Naive thymus-derived CD4-positive, alpha-beta T cell (primary cell): ENCODE measurements at regions not wholly inside any gene's neighbourhood (a gene's known extent, or its start where the extent isn't known, plus 50 kb on each side); places are given as distances from the start of the nearest gene placed in this dataset.
"Not testable (repeated sequence)": the region's sequence is repeated elsewhere in the genome, so short reads cannot be mapped to it uniquely, and the experiment has no call there.

Source experiments
- ATAC-seq: fragments of 150-1000 bp; cut with Tn5 transposase; 2 replicates; pipeline ENCODE4 v1.10.0; 2021; ENCODE audit warnings: mild to moderate bottlenecking, moderate library complexity
- CTCF ChIA-PET: fragments of 350-600 bp; sonication (Branson Sonifier 250); formaldehyde crosslinking; loops from one replicate; lab custom pipeline; 2021; ENCODE audit warnings: antibody characterized with exemption; lab: Charles Lee
- POLR2A ChIA-PET: fragments of 350-600 bp; sonication (Branson Sonifier 250); formaldehyde crosslinking; loops from one replicate; lab custom pipeline; 2021; ENCODE audit warnings: antibody characterized with exemption, inconsistent platforms; lab: Charles Lee
- DNase-seq, 9 donors: peaks; one replicate each; pipeline versions ENCODE4 v3.0.0 to v3.0.0-alpha.2; 2020 to 2022; ENCODE audit warnings: mixed read lengths in 1 of 9
- H3K27ac ChIP-seq: one replicate; pipeline ENCODE4 v1.7.0; 2013; ENCODE audit warnings: mild to moderate bottlenecking, low read depth, low read length, moderate library complexity
- H3K27me3 ChIP-seq, 2 donors: one replicate each; pipeline ENCODE4 v1.7.0; 2013; ENCODE audit warnings: low read length in 2 of 2, mild to moderate bottlenecking in 2 of 2, moderate library complexity in 2 of 2; ENCODE audit not compliant: control insufficient read depth in 2 of 2, insufficient read depth in 2 of 2
- H3K36me3 ChIP-seq, 3 experiments: 1 replicate in 2 of 3; 2 replicates in 1 of 3; pipeline ENCODE4 v1.7.0; 2013; ENCODE audit warnings: low read length in 3 of 3, mild to moderate bottlenecking in 3 of 3, moderate library complexity in 1 of 3; ENCODE audit not compliant: insufficient read depth in 3 of 3, control insufficient read depth in 2 of 3
- H3K4me1 ChIP-seq, 2 donors: one replicate each; pipeline ENCODE4 v1.7.0; 2013; ENCODE audit warnings: low read length in 2 of 2, mild to moderate bottlenecking in 2 of 2, moderate library complexity in 1 of 2; ENCODE audit not compliant: control insufficient read depth in 2 of 2, insufficient read depth in 2 of 2
- H3K4me3 ChIP-seq: 2 replicates; pipeline ENCODE4 v1.7.0; 2013; ENCODE audit warnings: mild to moderate bottlenecking, low read length
- H3K9me3 ChIP-seq, 3 experiments: 1 replicate in 2 of 3; 2 replicates in 1 of 3; pipeline ENCODE4 v1.7.0; 2013; ENCODE audit warnings: low read length in 3 of 3; ENCODE audit not compliant: control insufficient read depth in 2 of 3
- H3K27ac Mint-ChIP-seq, 9 donors: one replicate each; pipeline ENCODE4 v1.8.0; 2020 to 2022; ENCODE audit warnings: mixed read lengths in 9 of 9, mild to moderate bottlenecking in 8 of 9, moderate library complexity in 5 of 9, inconsistent platforms in 2 of 9
- H3K27me3 Mint-ChIP-seq, 5 donors: one replicate each; pipeline ENCODE4 v1.8.0; 2021 to 2022; ENCODE audit warnings: mixed read lengths in 5 of 5, mild to moderate bottlenecking in 1 of 5
- H3K36me3 Mint-ChIP-seq, 5 donors: one replicate each; pipeline ENCODE4 v1.8.0; 2020 to 2022; ENCODE audit warnings: mixed read lengths in 5 of 5, mild to moderate bottlenecking in 3 of 5, inconsistent platforms in 1 of 5
- H3K4me1 Mint-ChIP-seq, 7 donors: one replicate each; pipeline ENCODE4 v1.8.0; 2020 to 2022; ENCODE audit warnings: mixed read lengths in 7 of 7, mild to moderate bottlenecking in 3 of 7, inconsistent platforms in 1 of 7
- H3K4me3 Mint-ChIP-seq, 10 donors: one replicate each; pipeline ENCODE4 v1.8.0; 2020 to 2022; ENCODE audit warnings: mild to moderate bottlenecking in 10 of 10, mixed read lengths in 10 of 10, moderate library complexity in 6 of 10, inconsistent platforms in 2 of 10
- H3K9me3 Mint-ChIP-seq, 11 donors: one replicate each; pipeline ENCODE4 v1.8.0; 2020 to 2022; ENCODE audit warnings: mixed read lengths in 11 of 11, mild to moderate bottlenecking in 4 of 11, inconsistent platforms in 1 of 11, moderate library complexity in 1 of 11
- intact Hi-C, 2 donors: fragments of 100-400 bp; cut with micrococcal nuclease; formaldehyde crosslinking; loops; one replicate each; pipeline ENCODE4 v1.15.1; 2023

- intact Hi-C loops = no loop called here
- no peak overlapping the region for H3K27ac ChIP-seq
- Mint-ChIP-seq H3K36me3 (no peaks in the 10 kb centered on the region), H3K27me3 (peaks cover 6 to 34% (median 19%) of the 10 kb centered on the region in 5 donors), H3K4me3 (no peak overlapping the region), H3K4me1 (no peaks in the 10 kb centered on the region), H3K9me3 (peaks cover 0 to 2% (median 0%) of the 10 kb centered on the region in 11 donors), H3K27ac (no peak overlapping the region)
- ATAC-seq (no peak), DNase-seq (no peak)
- no peaks in the 10 kb centered on the region for H3K36me3 ChIP-seq
- H3K4me3 ChIP-seq = no peak overlapping the region
- no peaks in the 10 kb centered on the region for H3K4me1 ChIP-seq
- ChIA-PET POLR2A (no interaction called here), CTCF (no interaction called here)
- no peaks in the 10 kb centered on the region for H3K9me3 ChIP-seq
- no peaks in the 10 kb centered on the region for H3K27me3 ChIP-seq
These were observed 625.2 kb downstream of the EPM2A start for GRCh38 chr6:145110109-145110508.

- intact Hi-C loops, H3K9me3 ChIP-seq, H3K27ac Mint-ChIP-seq, H3K4me1 ChIP-seq, ATAC-seq, H3K36me3 ChIP-seq, CTCF ChIA-PET, H3K9me3 Mint-ChIP-seq, H3K4me1 Mint-ChIP-seq, H3K27ac ChIP-seq, H3K27me3 ChIP-seq, H3K4me3 ChIP-seq, DNase-seq, POLR2A ChIA-PET, H3K4me3 Mint-ChIP-seq, H3K36me3 Mint-ChIP-seq: not testable (repeated sequence)
- H3K27me3 Mint-ChIP-seq = peaks cover 9 to 34% (median 19%) of the 10 kb centered on the region in 5 donors
These were observed 623.9 kb downstream of the EPM2A start for GRCh38 chr6:145111407-145111806.

- H3K27ac ChIP-seq = no peak overlapping the region
- H3K27me3 ChIP-seq = no peaks in the 10 kb centered on the region
- H3K4me3 ChIP-seq = no peak overlapping the region
- Mint-ChIP-seq H3K36me3 (no peaks in the 10 kb centered on the region), H3K27me3 (peaks cover 9 to 27% (median 19%) of the 10 kb centered on the region in 5 donors), H3K4me1 (no peaks in the 10 kb centered on the region), H3K27ac (no peak overlapping the region), H3K4me3 (no peak overlapping the region), H3K9me3 (peaks cover 0 to 2% (median 0%) of the 10 kb centered on the region in 11 donors)
- H3K36me3 ChIP-seq = no peaks in the 10 kb centered on the region
- ChIA-PET CTCF (no interaction called here), POLR2A (no interaction called here)
- no peak for DNase-seq
- ATAC-seq = no peak
- no peaks in the 10 kb centered on the region for H3K9me3 ChIP-seq
- intact Hi-C loops = no loop called here
- no peaks in the 10 kb centered on the region for H3K4me1 ChIP-seq
These were observed 622.6 kb downstream of the EPM2A start for GRCh38 chr6:145112711-145113148.

GRCh38 chr6:145115638-145116037 is 619.7 kb downstream of the EPM2A start:
- DNase-seq (no peak), ATAC-seq (no peak)
- no peaks in the 10 kb centered on the region for H3K9me3 ChIP-seq
- no peak overlapping the region for H3K27ac ChIP-seq
- H3K4me3 ChIP-seq = no peak overlapping the region
- ChIA-PET POLR2A (no interaction called here), CTCF (no interaction called here)
- no peaks in the 10 kb centered on the region for H3K4me1 ChIP-seq
- H3K27me3 ChIP-seq = no peaks in the 10 kb centered on the region
- no peak overlapping the region for H3K27ac Mint-ChIP-seq
- H3K36me3 ChIP-seq = no peaks in the 10 kb centered on the region
- peaks cover 9 to 21% (median 19%) of the 10 kb centered on the region in 5 donors for H3K27me3 Mint-ChIP-seq
- H3K9me3 Mint-ChIP-seq = peaks cover 0 to 2% (median 0%) of the 10 kb centered on the region in 11 donors
- H3K4me1 Mint-ChIP-seq = no peaks in the 10 kb centered on the region
- intact Hi-C loops = no loop called here
- no peaks in the 10 kb centered on the region for H3K36me3 Mint-ChIP-seq
- no peak overlapping the region for H3K4me3 Mint-ChIP-seq

GRCh38 chr6:145116591-145117178 is 618.6 kb downstream of the EPM2A start:
- Mint-ChIP-seq H3K27me3 (peaks cover 7 to 20% (median 19%) of the 10 kb centered on the region in 5 donors), H3K4me3 (no peak overlapping the region), H3K4me1 (no peaks in the 10 kb centered on the region), H3K9me3 (peaks cover 0 to 2% (median 0%) of the 10 kb centered on the region in 11 donors), H3K27ac (no peak overlapping the region), H3K36me3 (no peaks in the 10 kb centered on the region)
- ChIA-PET POLR2A (no interaction called here), CTCF (no interaction called here)
- DNase-seq (no peak), ATAC-seq (no peak)
- intact Hi-C loops = no loop called here
- Histone ChIP-seq H3K4me3 (no peak overlapping the region), H3K9me3 (no peaks in the 10 kb centered on the region), H3K4me1 (no peaks in the 10 kb centered on the region), H3K27me3 (no peaks in the 10 kb centered on the region), H3K36me3 (no peaks in the 10 kb centered on the region), H3K27ac (no peak overlapping the region)

GRCh38 chr6:145118224-145118623 is 617.1 kb downstream of the EPM2A start:
- intact Hi-C loops = no loop called here
- Histone ChIP-seq H3K9me3 (no peaks in the 10 kb centered on the region), H3K36me3 (no peaks in the 10 kb centered on the region), H3K4me1 (no peaks in the 10 kb centered on the region), H3K27ac (no peak overlapping the region), H3K4me3 (no peak overlapping the region), H3K27me3 (no peaks in the 10 kb centered on the region)
- Mint-ChIP-seq H3K4me3 (no peak overlapping the region), H3K9me3 (peaks cover 0 to 3% (median 0%) of the 10 kb centered on the region in 11 donors), H3K27me3 (peaks cover 7 to 14% (median 10%) of the 10 kb centered on the region in 5 donors), H3K36me3 (no peaks in the 10 kb centered on the region), H3K4me1 (no peaks in the 10 kb centered on the region), H3K27ac (no peak overlapping the region)
- DNase-seq (no peak), ATAC-seq (no peak)
- ChIA-PET CTCF (no interaction called here), POLR2A (no interaction called here)

GRCh38 chr6:145119081-145119480 is 616.2 kb downstream of the EPM2A start:
- Histone ChIP-seq H3K36me3 (no peaks in the 10 kb centered on the region), H3K4me1 (no peaks in the 10 kb centered on the region), H3K9me3 (no peaks in the 10 kb centered on the region), H3K27ac (no peak overlapping the region), H3K27me3 (no peaks in the 10 kb centered on the region), H3K4me3 (no peak overlapping the region)
- POLR2A ChIA-PET = no interaction called here
- CTCF ChIA-PET = no interaction called here
- Mint-ChIP-seq H3K4me1 (no peaks in the 10 kb centered on the region), H3K4me3 (no peak overlapping the region), H3K27me3 (peaks cover 5 to 21% (median 14%) of the 10 kb centered on the region in 5 donors), H3K9me3 (peaks cover 0 to 7% (median 1%) of the 10 kb centered on the region in 11 donors), H3K27ac (no peak overlapping the region), H3K36me3 (no peaks in the 10 kb centered on the region)
- intact Hi-C loops = no loop called here
- no peak for DNase-seq
- no peak for ATAC-seq
